GM23248 (cell line): ENCODE measurements at regions not wholly inside any gene's neighbourhood (a gene's known extent, or its start where the extent isn't known, plus 50 kb on each side); places are given as distances from the start of the nearest gene placed in this dataset.
"Not testable (repeated sequence)": the region's sequence is repeated elsewhere in the genome, so short reads cannot be mapped to it uniquely, and the experiment has no call there.

Experiments used
- DNase-seq: peaks from one replicate; pipeline ENCODE4 v3.0.0-alpha.2; 2015
- H2AFZ ChIP-seq: fragments of 200-600 bp; sonication (generic); 2 replicates; pipeline ENCODE4 v1.6.1; 2016; ENCODE audit warnings: antibody characterized with exemption
- H3F3A ChIP-seq: fragments of 200-600 bp; sonication (generic); 2 replicates; pipeline ENCODE4 v1.6.1; 2016; ENCODE audit warnings: mild to moderate bottlenecking, antibody characterized with exemption, mixed run types; ENCODE audit not compliant: insufficient read depth
- H3K27ac ChIP-seq: fragments of 200-600 bp; sonication (generic); 2 replicates; pipeline ENCODE4 v1.5.1; 2016; ENCODE audit warnings: mild to moderate bottlenecking
- H3K27me3 ChIP-seq: fragments of 200-600 bp; sonication (generic); replicated peaks from 2 replicates; pipeline ENCODE4 v1.6.1; 2016; ENCODE audit warnings: mild to moderate bottlenecking; ENCODE audit not compliant: insufficient read depth
- H3K36me3 ChIP-seq: fragments of 200-600 bp; sonication (generic); 2 replicates; pipeline ENCODE4 v1.6.1; 2016; ENCODE audit warnings: low read depth, mild to moderate bottlenecking
- H3K4me1 ChIP-seq: fragments of 200-600 bp; sonication (generic); 2 replicates; pipeline ENCODE4 v1.6.1; 2016; ENCODE audit warnings: mild to moderate bottlenecking; ENCODE audit not compliant: insufficient read depth
- H3K4me2 ChIP-seq: fragments of 200-600 bp; sonication (generic); one replicate; pipeline ENCODE4 v1.6.1; 2016; ENCODE audit warnings: mild to moderate bottlenecking; ENCODE audit not compliant: unreplicated experiment
- H3K4me3 ChIP-seq: fragments of 200-600 bp; sonication (generic); 2 replicates; pipeline ENCODE4 v1.5.1; 2016; ENCODE audit warnings: mild to moderate bottlenecking
- H3K79me2 ChIP-seq: fragments of 200-600 bp; sonication (generic); 2 replicates; pipeline ENCODE4 v1.6.1; 2016; ENCODE audit warnings: mild to moderate bottlenecking; ENCODE audit not compliant: insufficient read depth
- H3K9ac ChIP-seq: fragments of 200-600 bp; sonication (generic); 2 replicates; pipeline ENCODE4 v1.6.1; 2016; ENCODE audit warnings: mild to moderate bottlenecking
- H3K9me2 ChIP-seq: fragments of 200-600 bp; sonication (generic); 2 replicates; pipeline ENCODE4 v1.6.1; 2016; ENCODE audit warnings: mixed run types, mild to moderate bottlenecking, moderate library complexity; ENCODE audit not compliant: insufficient read depth
- H3K9me3 ChIP-seq: fragments of 200-600 bp; sonication (generic); one replicate; pipeline ENCODE4 v1.6.1; 2017; ENCODE audit warnings: low read depth
- H4K20me1 ChIP-seq: fragments of 200-600 bp; sonication (generic); 2 replicates; pipeline ENCODE4 v1.6.0; 2016; ENCODE audit not compliant: insufficient read depth
- EZH2 ChIP-seq: fragments of 200-600 bp; sonication (generic); IDR thresholded peaks from 2 replicates; pipeline ENCODE4 v1.6.1; 2018; ENCODE audit warnings: antibody characterized with exemption, mild to moderate bottlenecking; ENCODE audit not compliant: insufficient read depth, poor library complexity, severe bottlenecking
- EZH2phosphoT487 ChIP-seq: fragments of 200-600 bp; sonication (generic); IDR thresholded peaks from 2 replicates; pipeline ENCODE4 v1.6.1; 2018; ENCODE audit warnings: antibody characterized with exemption, moderate library complexity, mild to moderate bottlenecking, low read depth; ENCODE audit not compliant: insufficient read depth
- WGBS, 2 experiments: methylation state at CpG; one replicate each; pipeline ENCODE4 v1.1.6; 2015 to 2017; ENCODE audit warnings: low lambda C conversion rate in 2 of 2, low coverage in 1 of 2; ENCODE audit errors: missing lambda C conversion rate in 2 of 2; 5-methylcytosine and 5-hydroxymethylcytosine counted together
- in situ Hi-C: fragments of 300-500 bp; cut with MboI; formaldehyde crosslinking; loops from 2 replicates; pipeline ENCODE4 v1.15.0; 2020

GRCh38 chr6:144922120-144922722, 637.1 kb downstream of the UTRN start:
- H3K4me3 ChIP-seq, result no peak overlapping the region
- H4K20me1 ChIP-seq, result no peaks in the 10 kb centered on the region
- H3K79me2 ChIP-seq, result no peaks in the 10 kb centered on the region
- peaks cover 20% of the 10 kb centered on the region for H3K4me1 ChIP-seq
- TF ChIP-seq EZH2, result no peak
- no peak for TF ChIP-seq EZH2phosphoT487
- H3K27me3 ChIP-seq, result no peaks in the 10 kb centered on the region
- in situ Hi-C loops, result no loop called here
- peak; percentile 92 for DNase-seq
- H3K36me3 ChIP-seq, result no peaks in the 10 kb centered on the region
- H3K9ac ChIP-seq, result no peak overlapping the region
- H2AFZ ChIP-seq, result peak overlapping the region; percentile 39
- H3K27ac ChIP-seq, result peak overlapping the region; percentile 2; the same call in 1 of the 2 replicates
- no peaks in the 10 kb centered on the region for H3K9me3 ChIP-seq
- H3F3A ChIP-seq, result 0 out of 2 replicates have a peak, but pooled peaks cover 4% of the 10 kb centered on the region
- no peaks in the 10 kb centered on the region for H3K9me2 ChIP-seq
- WGBS, 2 experiments, result 12 to 15% methylated on average over 3 of the region's 3 CpGs
- peak overlapping the region; percentile 43 for H3K4me2 ChIP-seq

GRCh38 chr6:144922771-144923490, 637.8 kb downstream of the UTRN start:
- WGBS, 2 experiments, result 78 to 86% methylated on average over 5 of the region's 5 CpGs
- H3K79me2 ChIP-seq, H3K9me2 ChIP-seq, H4K20me1 ChIP-seq, H3F3A ChIP-seq, H3K9ac ChIP-seq, H3K36me3 ChIP-seq, in situ Hi-C loops, H3K27me3 ChIP-seq, H3K9me3 ChIP-seq, H3K4me3 ChIP-seq, DNase-seq: not testable (repeated sequence)
- Histone ChIP-seq H2AFZ (peak overlapping the region; percentile 39; the same call in 1 of the 2 replicates), H3K4me2 (peak overlapping the region; percentile 43), H3K4me1 (peaks cover 20% of the 10 kb centered on the region), H3K27ac (0 out of 2 replicates have a peak overlapping the region, but pooled peaks have one; percentile 2)

GRCh38 chr6:144923491-144923787, 638.3 kb downstream of the UTRN start:
- H3K27me3 ChIP-seq, H3K36me3 ChIP-seq, in situ Hi-C loops, H3F3A ChIP-seq, H3K79me2 ChIP-seq, DNase-seq, H4K20me1 ChIP-seq, H3K4me2 ChIP-seq, H3K9me2 ChIP-seq, H3K27ac ChIP-seq, H2AFZ ChIP-seq, H3K4me3 ChIP-seq, H3K9me3 ChIP-seq, H3K9ac ChIP-seq: not testable (repeated sequence)
- 89 to 97% methylated on average over 4 to 5 of the region's 5 CpGs for WGBS, 2 experiments
- H3K4me1 ChIP-seq, result peaks cover 20% of the 10 kb centered on the region

GRCh38 chr6:144928847-144929246, 643.7 kb downstream of the UTRN start:
- Histone ChIP-seq H3K4me1 (peaks cover 4% of the 10 kb centered on the region; the same call in 1 of the 2 replicates), H3K79me2 (no peaks in the 10 kb centered on the region), H3K36me3 (no peaks in the 10 kb centered on the region), H2AFZ (no peak overlapping the region), H3F3A (no peaks in the 10 kb centered on the region), H3K9me2 (no peaks in the 10 kb centered on the region), H3K4me3 (no peak overlapping the region), H3K9me3 (no peaks in the 10 kb centered on the region), H3K27me3 (no peaks in the 10 kb centered on the region), H3K27ac (no peak overlapping the region), H3K4me2 (no peak overlapping the region), H3K9ac (no peak overlapping the region), H4K20me1 (no peaks in the 10 kb centered on the region)
- WGBS, 2 experiments, result 100% methylated on average over 1 of the region's 1 CpG
- no peak for DNase-seq
- in situ Hi-C loops, result no loop called here
- TF ChIP-seq EZH2 (no peak), EZH2phosphoT487 (no peak)

GRCh38 chr6:144929262-144929661, 644.1 kb downstream of the UTRN start:
- Histone ChIP-seq H3F3A (no peaks in the 10 kb centered on the region), H4K20me1 (no peaks in the 10 kb centered on the region), H3K9ac (no peak overlapping the region), H3K4me2 (no peak overlapping the region), H3K4me1 (peaks cover 4% of the 10 kb centered on the region; the same call in 1 of the 2 replicates), H3K9me2 (no peaks in the 10 kb centered on the region), H3K27ac (no peak overlapping the region), H3K79me2 (no peaks in the 10 kb centered on the region), H3K9me3 (no peaks in the 10 kb centered on the region), H3K4me3 (no peak overlapping the region), H2AFZ (no peak overlapping the region), H3K36me3 (no peaks in the 10 kb centered on the region), H3K27me3 (no peaks in the 10 kb centered on the region)
- in situ Hi-C loops, result no loop called here
- TF ChIP-seq EZH2phosphoT487, result no peak
- no peak for TF ChIP-seq EZH2
- 93 to 94% methylated on average over 1 of the region's 1 CpG for WGBS, 2 experiments
- no peak for DNase-seq
